NCI-H1436 treated with DMSO at 0.1 percent for 48 hours (cell line): ENCODE measurements at regions not wholly inside any gene's neighbourhood (a gene's known extent, or its start where the extent isn't known, plus 50 kb on each side); places are given as distances from the start of the nearest gene placed in this dataset.
A peak's percentile ranks its signal among the peaks of the same experiment; 100 is the strongest.

Experiments
- DNase-seq: peaks from one replicate; lab custom pipeline; 2025; lab: John Stamatoyannopoulos, UW

DNA sequence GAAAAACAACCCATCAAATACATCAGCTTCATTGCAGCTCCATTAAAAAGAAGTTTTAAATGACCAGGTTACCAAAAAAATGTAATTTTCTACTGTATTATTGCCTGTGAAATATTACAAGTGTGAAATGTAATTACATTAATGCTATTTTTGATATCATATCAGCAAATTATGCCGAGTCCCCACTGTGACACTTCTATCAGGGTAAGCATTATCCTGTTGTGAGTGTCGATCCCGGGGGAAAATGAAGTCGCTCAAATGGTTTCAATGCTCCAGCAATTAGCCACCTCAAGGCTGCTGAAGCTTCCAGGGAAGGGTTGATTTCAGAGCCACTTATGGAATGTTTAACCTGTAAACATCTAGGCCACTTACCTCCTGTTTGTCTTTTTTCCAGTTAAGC lies 70.4 kb downstream of the RCN1 start:
- DNase-seq, result no peak

DNA sequence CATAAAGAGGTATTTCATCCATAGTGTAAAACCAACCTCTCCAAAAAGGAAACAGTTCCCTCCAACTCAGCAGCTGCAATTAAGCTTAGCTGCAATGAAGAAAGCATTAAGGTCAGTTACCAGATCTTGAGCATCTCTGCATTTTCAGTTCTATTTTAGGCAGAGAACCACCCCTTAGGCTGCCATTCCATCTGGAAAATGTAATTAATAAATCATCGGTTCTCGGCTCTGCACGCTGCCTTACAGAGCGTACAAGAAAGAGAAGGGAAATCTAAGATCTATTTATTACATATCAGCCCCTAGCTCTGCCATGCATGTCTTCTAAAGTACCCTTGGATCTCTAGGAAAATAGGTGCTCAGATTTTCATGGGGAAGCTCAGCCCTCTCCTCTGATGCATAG lies 71.5 kb downstream of the RCN1 start:
- no peak for DNase-seq

GRCh38 chr11:32162906-32163305 lies 72.0 kb downstream of the RCN1 start:
- no peak for DNase-seq

- no peak for DNase-seq
Observed at GRCh38 chr11:32163557-32163956, 72.7 kb downstream of the RCN1 start.

- DNase-seq, result no peak
Observed at GRCh38 chr11:32164836-32165235, 74.0 kb downstream of the RCN1 start.

DNA sequence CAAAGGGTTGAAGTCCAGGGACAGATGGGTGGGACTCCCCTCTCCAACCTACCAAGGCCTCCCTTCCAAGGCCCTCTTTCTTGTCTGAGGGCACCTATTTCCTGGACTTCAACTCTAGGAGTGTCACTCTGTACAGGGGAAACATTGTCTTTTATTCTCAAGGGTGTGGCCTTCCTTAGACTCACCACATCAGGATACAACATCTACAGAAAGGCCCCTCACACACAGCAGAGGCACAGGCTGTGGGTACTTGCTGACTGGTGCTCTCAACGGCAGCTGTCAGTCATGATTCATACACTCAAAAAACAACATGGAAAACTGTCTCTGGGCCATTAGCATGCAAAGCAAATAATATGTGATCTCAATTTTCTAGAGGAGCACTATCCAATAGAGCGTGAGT lies 78.0 kb downstream of the RCN1 start:
- DNase-seq, result no peak

GRCh38 chr11:32171445-32171844 lies 80.6 kb downstream of the RCN1 start:
- no peak for DNase-seq

DNA sequence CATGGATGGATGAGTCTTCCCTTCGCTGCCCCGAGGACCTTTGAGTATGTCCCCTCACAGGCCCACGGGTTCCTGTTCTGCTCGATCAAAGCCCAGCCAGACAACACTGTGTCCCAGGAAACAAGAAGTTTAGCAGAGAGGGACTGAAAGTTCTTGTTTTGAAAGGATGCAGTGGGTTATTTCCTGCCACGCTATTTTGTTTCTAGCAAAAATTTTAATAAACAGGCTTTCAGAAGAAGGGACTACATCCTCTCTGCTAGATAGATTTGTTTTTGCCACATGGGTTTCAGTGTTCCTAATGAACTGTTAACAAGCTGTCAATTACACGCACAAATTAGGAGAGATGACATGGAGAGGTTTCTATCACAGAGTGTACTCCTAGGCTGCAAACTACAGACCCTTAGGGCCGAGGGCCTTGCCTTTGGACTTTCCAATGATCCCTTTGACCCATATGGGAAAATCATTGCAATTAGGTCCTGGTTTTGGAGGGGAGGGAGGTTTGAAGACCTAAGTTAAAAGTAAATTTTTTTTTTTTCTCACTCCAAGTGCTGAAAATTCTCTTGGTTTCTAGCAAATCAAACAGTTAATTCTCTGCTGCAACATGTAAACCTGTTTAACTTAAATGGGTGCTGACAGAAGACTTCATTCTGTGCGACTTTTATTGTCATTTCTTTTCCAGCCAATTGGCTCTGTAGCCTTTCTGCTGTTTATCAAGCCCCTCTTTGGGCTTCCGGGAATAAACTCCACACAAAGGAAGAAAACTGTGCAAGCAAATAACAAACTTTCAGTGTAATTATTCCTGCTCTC lies 81.4 kb downstream of the RCN1 start:
- DNase-seq, result no peak

- peak; percentile 43 for DNase-seq
Observed at GRCh38 chr11:32172848-32173834, 82.3 kb downstream of the RCN1 start.

DNA sequence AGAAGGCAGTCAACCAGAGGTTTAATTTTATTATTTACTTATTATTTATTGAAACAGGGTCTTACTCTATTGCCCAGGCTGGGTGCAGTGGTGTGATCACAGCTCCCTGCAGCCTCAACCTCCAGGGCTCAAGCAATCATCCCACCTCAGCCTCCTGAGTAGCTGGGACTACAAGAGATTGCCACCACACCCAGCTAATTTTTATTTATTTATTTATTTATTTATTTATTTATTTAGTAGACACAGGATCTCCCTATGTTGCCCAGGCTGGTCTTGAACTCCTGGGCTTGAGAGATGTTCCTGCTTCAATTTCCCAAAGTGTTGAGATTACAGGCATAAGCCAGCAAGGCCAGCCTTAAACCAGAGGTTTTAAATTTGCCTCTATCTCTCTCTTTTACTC lies 83.1 kb downstream of the RCN1 start:
- no peak for DNase-seq

GRCh38 chr11:32176223-32176934 lies 85.5 kb downstream of the RCN1 start:
- DNase-seq, result peak; percentile 77

DNA sequence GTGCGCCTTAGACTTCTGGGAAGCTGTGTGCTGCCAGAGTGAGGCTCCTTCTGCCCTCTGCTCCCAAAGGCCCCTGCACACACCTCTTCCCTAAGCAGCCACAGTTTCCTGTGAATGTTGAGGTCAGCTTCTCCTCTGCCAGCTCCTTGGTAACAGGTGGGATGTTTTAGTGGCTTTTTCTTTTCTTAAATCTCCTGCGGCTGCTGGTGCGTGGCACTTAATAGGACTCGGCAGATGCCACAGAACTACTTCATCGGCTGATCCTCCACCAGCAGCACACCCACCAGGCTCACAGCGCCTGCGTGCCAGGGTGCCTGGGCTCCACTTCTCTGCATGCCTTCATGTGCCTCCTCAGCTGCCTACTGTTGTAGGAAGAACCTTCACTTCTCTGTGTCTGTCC lies 87.8 kb downstream of the RCN1 start:
- no peak for DNase-seq

- no peak for DNase-seq
Observed at GRCh38 chr11:32183512-32183911, 92.6 kb downstream of the RCN1 start.

GRCh38 chr11:32184041-32184722 lies 93.3 kb downstream of the RCN1 start:
- DNase-seq, result no peak

DNA sequence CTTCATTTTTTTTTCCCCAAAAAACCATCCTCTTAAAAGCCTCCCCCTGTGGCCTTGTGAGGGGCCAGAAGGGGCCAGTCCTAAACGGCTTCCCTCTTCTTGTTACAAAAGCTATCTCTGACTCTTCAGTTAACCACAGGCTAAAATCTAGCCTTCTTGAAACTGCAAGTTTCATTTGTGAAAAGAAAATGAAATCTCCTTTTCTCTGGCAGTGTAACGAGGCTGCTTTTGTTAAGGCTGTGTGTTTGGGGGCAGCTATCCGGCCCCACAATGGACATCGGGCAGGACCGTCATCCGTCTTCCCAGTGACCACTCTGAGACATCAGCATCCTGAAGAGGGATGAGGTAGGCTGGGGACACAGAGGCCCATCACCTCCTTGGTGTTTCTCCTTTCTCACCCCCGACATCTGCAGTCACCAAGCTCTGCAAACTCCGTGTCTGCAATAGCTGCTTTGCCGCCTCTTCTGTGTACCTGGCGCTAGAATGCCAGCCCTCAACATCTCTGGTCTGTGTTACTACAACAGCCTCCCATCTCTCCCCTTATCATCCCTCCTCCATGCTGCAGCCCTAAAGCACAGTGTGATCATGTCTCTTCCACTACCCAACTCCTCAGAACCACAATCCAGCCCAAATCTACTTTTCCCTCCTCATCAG lies 94.0 kb downstream of the RCN1 start:
- DNase-seq, result no peak

DNA sequence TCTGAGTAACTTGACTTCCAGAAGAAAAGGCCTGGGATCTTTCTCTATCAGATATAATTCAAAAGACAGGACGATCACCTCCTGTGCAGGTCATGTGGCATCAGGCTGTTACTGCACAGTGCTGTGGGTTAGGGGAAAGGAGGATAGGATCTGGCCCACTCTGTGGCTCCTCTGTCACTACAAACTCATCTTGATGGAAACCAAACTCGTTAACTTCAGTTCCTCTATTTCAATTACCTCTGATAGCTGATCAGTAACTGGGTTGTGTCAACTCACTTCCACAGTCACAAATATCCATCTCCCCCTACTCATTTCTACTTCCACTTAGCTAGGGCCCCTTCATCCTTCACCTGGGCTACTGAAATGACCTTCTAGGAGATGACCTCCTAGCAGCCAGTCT lies 95.2 kb downstream of the RCN1 start:
- DNase-seq, result no peak

- DNase-seq, result no peak
Observed at GRCh38 chr11:32187111-32187510, 96.2 kb downstream of the RCN1 start.

GRCh38 chr11:32188785-32189184 lies 97.9 kb downstream of the RCN1 start:
- DNase-seq, result no peak

DNA sequence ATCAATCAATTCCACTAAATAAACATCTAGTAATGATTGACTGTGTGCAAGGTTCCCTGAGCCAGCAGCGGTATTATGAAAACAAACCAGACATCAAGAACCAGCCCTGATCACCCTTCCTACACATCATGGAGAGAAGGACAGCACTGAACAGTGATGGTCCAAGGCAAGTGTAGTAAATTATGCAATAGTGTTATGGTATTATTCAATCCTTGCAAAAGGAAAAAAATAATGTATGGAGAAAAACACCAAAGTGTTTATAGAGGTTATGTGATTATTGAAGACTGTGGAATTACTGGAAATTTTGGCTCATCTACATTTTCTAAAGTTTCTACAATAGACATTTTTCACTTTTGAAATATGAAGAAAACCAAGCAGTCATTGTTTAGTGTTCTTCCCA lies 105.3 kb downstream of the RCN1 start:
- no peak for DNase-seq

- DNase-seq, result no peak
Observed at GRCh38 chr11:32198053-32198452, 107.2 kb downstream of the RCN1 start.

DNA sequence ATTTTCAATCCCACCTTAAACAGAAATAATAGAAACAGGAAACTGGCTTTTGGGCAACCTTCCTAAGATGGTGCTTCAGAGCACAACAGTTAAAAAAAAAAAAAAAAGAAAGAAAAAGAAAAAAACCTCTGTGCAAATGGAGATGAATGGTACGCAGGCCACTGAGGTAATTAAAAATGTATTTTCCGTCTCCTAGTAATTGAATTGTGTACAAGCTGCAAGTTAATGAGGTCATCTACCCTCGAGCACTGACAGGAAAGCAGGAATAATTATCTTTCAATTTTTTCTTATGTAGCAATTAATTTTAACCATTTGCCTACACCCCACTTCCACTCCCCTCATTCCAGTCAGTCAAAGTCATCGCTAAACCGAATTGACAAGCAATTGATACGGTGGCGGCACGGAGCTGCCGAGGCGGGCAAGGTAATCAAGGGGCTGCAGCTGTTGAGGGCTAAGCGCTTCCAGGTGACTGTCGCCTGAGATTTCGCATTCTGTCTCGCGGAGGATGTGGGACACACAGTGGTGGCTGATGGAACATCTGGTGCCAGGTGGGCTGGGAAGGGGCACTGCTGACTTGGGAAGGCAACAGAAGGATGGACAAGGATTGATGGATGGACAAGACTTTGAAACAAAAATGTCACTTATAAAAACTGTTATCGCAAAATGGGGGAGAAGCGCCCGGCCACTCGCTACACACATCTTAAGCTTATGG lies 109.4 kb downstream of the RCN1 start:
- no peak for DNase-seq
